22Rv1 (cell line): ENCODE measurements at regions not wholly inside any gene's neighbourhood (a gene's known extent, or its start where the extent isn't known, plus 50 kb on each side); places are given as distances from the start of the nearest gene placed in this dataset.

Experiments used
- ZFX ChIP-seq: fragments of 450-650 bp; IDR thresholded peaks from 2 replicates; pipeline ENCODE4 v1.6.1; 2017; ENCODE audit warnings: antibody characterized with exemption, borderline replicate concordance
- TF ChIP-seq, protein P1 (sequence below): fragments of 450-650 bp; IDR thresholded peaks from 2 replicates; pipeline ENCODE4 v1.5.1; 2017; ENCODE audit warnings: mild to moderate bottlenecking

DNA sequence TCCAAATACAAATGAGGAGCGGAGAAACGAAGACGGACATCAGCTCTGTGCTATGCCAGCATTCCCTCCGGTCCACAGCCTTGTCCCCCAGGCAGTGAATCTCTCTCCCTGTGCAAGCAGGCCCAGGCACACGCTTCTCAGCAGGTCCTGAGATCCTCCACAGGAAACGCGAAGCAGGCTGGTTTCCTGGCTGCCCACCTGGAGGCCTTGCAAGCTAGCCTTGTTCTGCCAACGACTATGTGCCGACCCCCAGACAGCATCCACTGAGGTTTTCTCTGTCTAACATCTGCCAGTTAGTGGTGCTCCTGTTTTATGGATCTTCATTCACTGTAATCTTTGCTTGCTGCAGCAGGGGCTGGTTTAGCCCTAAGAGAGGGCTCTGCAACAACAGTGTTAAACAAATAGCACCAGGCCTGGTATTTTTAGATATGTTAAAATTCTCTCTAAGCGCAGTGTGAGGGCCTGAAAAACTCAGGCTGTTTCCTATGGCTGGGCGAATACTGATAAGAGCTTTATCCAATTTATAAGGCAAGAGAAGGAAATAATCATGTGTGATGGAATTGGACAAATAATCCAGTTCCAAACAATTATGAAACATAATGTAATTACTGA, 386.0 kb upstream of the ARID1B start:
- TF ChIP-seq, protein P1, sequence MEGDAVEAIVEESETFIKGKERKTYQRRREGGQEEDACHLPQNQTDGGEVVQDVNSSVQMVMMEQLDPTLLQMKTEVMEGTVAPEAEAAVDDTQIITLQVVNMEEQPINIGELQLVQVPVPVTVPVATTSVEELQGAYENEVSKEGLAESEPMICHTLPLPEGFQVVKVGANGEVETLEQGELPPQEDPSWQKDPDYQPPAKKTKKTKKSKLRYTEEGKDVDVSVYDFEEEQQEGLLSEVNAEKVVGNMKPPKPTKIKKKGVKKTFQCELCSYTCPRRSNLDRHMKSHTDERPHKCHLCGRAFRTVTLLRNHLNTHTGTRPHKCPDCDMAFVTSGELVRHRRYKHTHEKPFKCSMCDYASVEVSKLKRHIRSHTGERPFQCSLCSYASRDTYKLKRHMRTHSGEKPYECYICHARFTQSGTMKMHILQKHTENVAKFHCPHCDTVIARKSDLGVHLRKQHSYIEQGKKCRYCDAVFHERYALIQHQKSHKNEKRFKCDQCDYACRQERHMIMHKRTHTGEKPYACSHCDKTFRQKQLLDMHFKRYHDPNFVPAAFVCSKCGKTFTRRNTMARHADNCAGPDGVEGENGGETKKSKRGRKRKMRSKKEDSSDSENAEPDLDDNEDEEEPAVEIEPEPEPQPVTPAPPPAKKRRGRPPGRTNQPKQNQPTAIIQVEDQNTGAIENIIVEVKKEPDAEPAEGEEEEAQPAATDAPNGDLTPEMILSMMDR = no peak
- TF ChIP-seq ZFX = no peak
